ENCODE measurements at regions not wholly inside any gene's neighbourhood (a gene's known extent, or its start where the extent isn't known, plus 50 kb on each side); places are given as distances from the start of the nearest gene placed in this dataset.
"Not testable (repeated sequence)": the region's sequence is repeated elsewhere in the genome, so short reads cannot be mapped to it uniquely, and the experiment has no call there.

DNA sequence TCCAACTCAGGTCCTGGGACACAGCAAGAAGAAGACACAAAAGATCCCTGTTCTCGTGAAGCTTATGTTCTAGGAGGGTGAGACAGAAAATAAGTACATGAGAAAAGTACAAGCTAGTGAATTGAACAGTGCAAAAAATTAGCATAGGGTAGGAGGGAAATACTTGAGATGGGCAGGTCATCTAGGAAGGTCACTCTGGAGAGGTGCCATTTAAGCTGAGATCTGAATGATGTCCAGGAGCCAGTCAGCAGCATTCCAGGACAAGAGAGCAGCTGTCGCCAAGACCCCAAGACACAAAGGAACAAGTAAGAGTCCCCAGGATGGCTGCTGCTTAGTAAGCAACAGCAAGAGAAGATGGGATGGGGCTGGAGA is 379.4 kb downstream of the ANAPC1 start:
- not testable (repeated sequence) for TF ChIP-seq EZH2 (IDR thresholded peaks at IDR 0.05; ENCODE audit: insufficient read depth, poor library complexity, severe bottlenecking); EZH2phosphoT487 (IDR thresholded peaks at IDR 0.05; ENCODE audit: insufficient read depth, low read depth)

Data from GM23248 (cell line).